ENCODE measurements at regions not wholly inside any gene's neighbourhood (a gene's known extent, or its start where the extent isn't known, plus 50 kb on each side); places are given as distances from the start of the nearest gene placed in this dataset.

- ChIA-PET CTCF (no interaction called here), POLR2A (no interaction called here), RAD21 (ENCODE audit: low non-redundant PET in 1 of 2, low total read pairs in 2 of 2, uncharacterized antibody in 2 of 2, unreplicated experiment in 2 of 2) (no interaction called here)
- no peak for ATAC-seq
- H3K9ac ChIP-seq (ENCODE audit: low read length): no peak overlapping the region
- no peaks in the 10 kb centered on the region for H3K79me2 ChIP-seq (ENCODE audit: insufficient read depth, low read length)
- no peaks in the 10 kb centered on the region for H3K36me3 ChIP-seq (ENCODE audit: control insufficient read depth in 1 of 2, insufficient read depth in 2 of 2, low read length in 2 of 2)
- no peak overlapping the region for H3K27ac ChIP-seq (ENCODE audit: low read depth, low read length)
- H3K9me3 ChIP-seq (ENCODE audit: control insufficient read depth in 1 of 2, insufficient read depth in 1 of 2, low read depth in 1 of 2, low read length in 2 of 2): no peaks in the 10 kb centered on the region
- no peak for DNase-seq (ENCODE audit: low read depth, low spot score)
- H3K4me2 ChIP-seq (ENCODE audit: low read length): no peak overlapping the region
- no TSS peak for BruUV-seq (replicated peaks)
- TF ChIP-seq, protein P1, sequence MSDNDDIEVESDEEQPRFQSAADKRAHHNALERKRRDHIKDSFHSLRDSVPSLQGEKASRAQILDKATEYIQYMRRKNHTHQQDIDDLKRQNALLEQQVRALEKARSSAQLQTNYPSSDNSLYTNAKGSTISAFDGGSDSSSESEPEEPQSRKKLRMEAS (IDR thresholded peaks at IDR 0.05): no peak
- TF ChIP-seq SRF (IDR thresholded peaks at IDR 0.05; ENCODE audit: low read depth) (no peak), SP1 (IDR thresholded peaks at IDR 0.05; ENCODE audit: low read depth) (no peak), ATF3 (IDR thresholded peaks at IDR 0.05) (no peak), EZH2 (IDR thresholded peaks at IDR 0.05) (no peak)
- 0 out of 2 replicates have a peak, but pooled peaks cover 3% of the 10 kb centered on the region for H3K27me3 ChIP-seq (ENCODE audit: insufficient read depth, low read length)
- H3K4me1 ChIP-seq (ENCODE audit: control insufficient read depth in 1 of 2, insufficient read depth in 2 of 2, low read length in 2 of 2): no peaks in the 10 kb centered on the region
- H2AFZ ChIP-seq (ENCODE audit: low read depth, low read length, poor library complexity, severe bottlenecking): no peak overlapping the region
- H3K4me3 ChIP-seq (replicated peaks in 1 of 2; ENCODE audit: low read depth in 1 of 2, low read length in 2 of 2): no peak overlapping the region
- no peaks in the 10 kb centered on the region for H3K9me2 ChIP-seq (ENCODE audit: insufficient read depth)
- intact Hi-C loops (cut with micrococcal nuclease): no loop called here
- no peaks in the 10 kb centered on the region for H4K20me1 ChIP-seq (ENCODE audit: insufficient read depth)
Observed at GRCh38 chr12:93065896-93066295, 136.8 kb upstream of the EEA1 start.

- POLR2A ChIA-PET: no interaction called here
- no peaks in the 10 kb centered on the region for H3K9me3 ChIP-seq (ENCODE audit: control insufficient read depth in 1 of 2, insufficient read depth in 1 of 2, low read depth in 1 of 2, low read length in 2 of 2)
- ATAC-seq (no peak), DNase-seq (ENCODE audit: low read depth, low spot score) (no peak)
- H3K27me3 ChIP-seq (ENCODE audit: insufficient read depth, low read length): no peaks in the 10 kb centered on the region
- no peak overlapping the region for H3K9ac ChIP-seq (ENCODE audit: low read length)
- CTCF ChIA-PET: no interaction called here
- RAD21 ChIA-PET (ENCODE audit: low non-redundant PET in 1 of 2, low total read pairs in 2 of 2, uncharacterized antibody in 2 of 2, unreplicated experiment in 2 of 2): no interaction called here
- intact Hi-C loops (cut with micrococcal nuclease): no loop called here
- no peaks in the 10 kb centered on the region for H3K9me2 ChIP-seq (ENCODE audit: insufficient read depth)
- no peaks in the 10 kb centered on the region for H3K79me2 ChIP-seq (ENCODE audit: insufficient read depth, low read length)
- H3K27ac ChIP-seq (ENCODE audit: low read depth, low read length): no peak overlapping the region
- no peaks in the 10 kb centered on the region for H3K36me3 ChIP-seq (ENCODE audit: control insufficient read depth in 1 of 2, insufficient read depth in 2 of 2, low read length in 2 of 2)
- no peak overlapping the region for H2AFZ ChIP-seq (ENCODE audit: low read depth, low read length, poor library complexity, severe bottlenecking)
- no peaks in the 10 kb centered on the region for H3K4me1 ChIP-seq (ENCODE audit: control insufficient read depth in 1 of 2, insufficient read depth in 2 of 2, low read length in 2 of 2)
- no peak overlapping the region for H3K4me2 ChIP-seq (ENCODE audit: low read length)
- no TSS peak for BruUV-seq (replicated peaks)
- H3K4me3 ChIP-seq (replicated peaks in 1 of 2; ENCODE audit: low read depth in 1 of 2, low read length in 2 of 2): no peak overlapping the region
- no peaks in the 10 kb centered on the region for H4K20me1 ChIP-seq (ENCODE audit: insufficient read depth)
- TF ChIP-seq FOSL1 (IDR thresholded peaks at IDR 0.05; ENCODE audit: low read depth) (no peak), CEBPB (IDR thresholded peaks at IDR 0.05; ENCODE audit: low read depth) (no peak), EZH2phosphoT487 (IDR thresholded peaks at IDR 0.05; ENCODE audit: borderline replicate concordance) (no peak), POLR2A (IDR thresholded peaks at IDR 0.05; ENCODE audit: borderline replicate concordance, extremely low read depth, insufficient read depth, insufficient read length) (no peak), ZBTB33 (IDR thresholded peaks at IDR 0.05; ENCODE audit: extremely low read depth, insufficient replicate concordance, low read length) (no peak), CBX3 (IDR thresholded peaks at IDR 0.05; ENCODE audit: low read depth) (no peak), CTCF (IDR thresholded peaks at IDR 0.05 in 2 of 3, conservative IDR thresholded peaks at IDR 0.05 in 1 of 3; ENCODE audit: borderline replicate concordance in 1 of 3, insufficient read depth in 1 of 3, low read depth in 2 of 3, low read length in 2 of 3) (no peak), SRF (IDR thresholded peaks at IDR 0.05; ENCODE audit: low read depth) (no peak), EGR1 (IDR thresholded peaks at IDR 0.05; ENCODE audit: low read depth) (no peak)
- TF ChIP-seq, protein P2, sequence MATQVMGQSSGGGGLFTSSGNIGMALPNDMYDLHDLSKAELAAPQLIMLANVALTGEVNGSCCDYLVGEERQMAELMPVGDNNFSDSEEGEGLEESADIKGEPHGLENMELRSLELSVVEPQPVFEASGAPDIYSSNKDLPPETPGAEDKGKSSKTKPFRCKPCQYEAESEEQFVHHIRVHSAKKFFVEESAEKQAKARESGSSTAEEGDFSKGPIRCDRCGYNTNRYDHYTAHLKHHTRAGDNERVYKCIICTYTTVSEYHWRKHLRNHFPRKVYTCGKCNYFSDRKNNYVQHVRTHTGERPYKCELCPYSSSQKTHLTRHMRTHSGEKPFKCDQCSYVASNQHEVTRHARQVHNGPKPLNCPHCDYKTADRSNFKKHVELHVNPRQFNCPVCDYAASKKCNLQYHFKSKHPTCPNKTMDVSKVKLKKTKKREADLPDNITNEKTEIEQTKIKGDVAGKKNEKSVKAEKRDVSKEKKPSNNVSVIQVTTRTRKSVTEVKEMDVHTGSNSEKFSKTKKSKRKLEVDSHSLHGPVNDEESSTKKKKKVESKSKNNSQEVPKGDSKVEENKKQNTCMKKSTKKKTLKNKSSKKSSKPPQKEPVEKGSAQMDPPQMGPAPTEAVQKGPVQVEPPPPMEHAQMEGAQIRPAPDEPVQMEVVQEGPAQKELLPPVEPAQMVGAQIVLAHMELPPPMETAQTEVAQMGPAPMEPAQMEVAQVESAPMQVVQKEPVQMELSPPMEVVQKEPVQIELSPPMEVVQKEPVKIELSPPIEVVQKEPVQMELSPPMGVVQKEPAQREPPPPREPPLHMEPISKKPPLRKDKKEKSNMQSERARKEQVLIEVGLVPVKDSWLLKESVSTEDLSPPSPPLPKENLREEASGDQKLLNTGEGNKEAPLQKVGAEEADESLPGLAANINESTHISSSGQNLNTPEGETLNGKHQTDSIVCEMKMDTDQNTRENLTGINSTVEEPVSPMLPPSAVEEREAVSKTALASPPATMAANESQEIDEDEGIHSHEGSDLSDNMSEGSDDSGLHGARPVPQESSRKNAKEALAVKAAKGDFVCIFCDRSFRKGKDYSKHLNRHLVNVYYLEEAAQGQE (IDR thresholded peaks at IDR 0.05; ENCODE audit: low read depth): no peak
Observed at GRCh38 chr12:93072340-93072739, 143.2 kb upstream of the EEA1 start.
